Uterus (tissue), 3 donors: ENCODE measurements at regions not wholly inside any gene's neighbourhood (a gene's known extent, or its start where the extent isn't known, plus 50 kb on each side); places are given as distances from the start of the nearest gene placed in this dataset.
"Not testable (repeated sequence)": the region's sequence is repeated elsewhere in the genome, so short reads cannot be mapped to it uniquely, and the experiment has no call there.

ENCODE experiments used
- DNase-seq, 2 donors: peaks; one replicate each; pipeline ENCODE4 v3.0.0-alpha.2; 2019 to 2020
- H3K27ac ChIP-seq, 2 donors: fragments of 200-600 bp; sonication (generic); 1 replicate in 1 of 2; 2 replicates in 1 of 2; pipeline ENCODE4 v1.5.1; 2016 to 2018
- H3K27me3 ChIP-seq, 2 donors: fragments of 200-600 bp; sonication (generic); one replicate each; pipeline ENCODE4 v1.5.1; 2018 to 2019; ENCODE audit warnings: control low read depth in 1 of 2
- H3K36me3 ChIP-seq, 2 donors: fragments of 200-600 bp; sonication (generic); one replicate each; pipeline ENCODE4 v1.5.1; 2019; ENCODE audit warnings: control low read depth in 1 of 2
- H3K4me1 ChIP-seq, 2 donors: fragments of 200-600 bp; sonication (generic); one replicate each; pipeline ENCODE4 v1.5.1; 2018 to 2019; ENCODE audit warnings: control low read depth in 1 of 2
- H3K4me3 ChIP-seq, 2 donors: fragments of 200-600 bp; sonication (generic); 1 replicate in 1 of 2; 2 replicates in 1 of 2; pipeline ENCODE4 v1.5.1; 2018 to 2019; ENCODE audit warnings: mild to moderate bottlenecking in 1 of 2
- H3K9me3 ChIP-seq, 2 donors: fragments of 200-600 bp; sonication (generic); one replicate each; pipeline ENCODE4 v1.5.1; 2019; ENCODE audit warnings: control low read depth in 1 of 2
- CTCF ChIP-seq, 4 experiments: fragments of 200-600 bp in 2 of 4; fragments of 450-650 bp in 2 of 4; sonication (generic) in 2 of 4; IDR thresholded peaks; one replicate each; pipeline ENCODE4 v1.5.1; 2016 to 2019; ENCODE audit warnings: antibody characterized with exemption in 4 of 4, mild to moderate bottlenecking in 2 of 4, moderate library complexity in 1 of 4
- POLR2A ChIP-seq, 2 donors: fragments of 450-650 bp; IDR thresholded peaks; one replicate each; pipeline ENCODE4 v1.6.1; 2016; ENCODE audit warnings: antibody characterized with exemption in 2 of 2, mild to moderate bottlenecking in 1 of 2, moderate library complexity in 1 of 2
- intact Hi-C: fragments of 100-400 bp; cut with DNase I; formaldehyde crosslinking; loops from one replicate; pipeline ENCODE4 v1.15.1; 2023; ENCODE audit warnings: low total_unique reads
- donor health status: DM: yes; HTN: yes; CAD: no.

- no peak overlapping the region for H3K27ac ChIP-seq
- no peaks in the 10 kb centered on the region for H3K9me3 ChIP-seq
- no peak overlapping the region for H3K4me3 ChIP-seq
- no peaks in the 10 kb centered on the region for H3K36me3 ChIP-seq
- no peaks in the 10 kb centered on the region for H3K27me3 ChIP-seq
- TF ChIP-seq POLR2A (IDR thresholded peaks at IDR 0.05): no peak
- no peak for TF ChIP-seq CTCF (IDR thresholded peaks at IDR 0.05)
- no peak for DNase-seq
- no peaks in the 10 kb centered on the region for H3K4me1 ChIP-seq
- intact Hi-C loops: no loop called here
Observed at GRCh38 chr4:24208691-24209090, 318.8 kb upstream of the PPARGC1A start.

- intact Hi-C loops, H3K27ac ChIP-seq, H3K4me3 ChIP-seq, H3K4me1 ChIP-seq, H3K27me3 ChIP-seq, H3K9me3 ChIP-seq, H3K36me3 ChIP-seq, DNase-seq: not testable (repeated sequence)
Observed at GRCh38 chr4:24204708-24205107, 314.9 kb upstream of the PPARGC1A start.

- no peaks in the 10 kb centered on the region for H3K4me1 ChIP-seq
- TF ChIP-seq CTCF (IDR thresholded peaks at IDR 0.05) (no peak), POLR2A (IDR thresholded peaks at IDR 0.05) (no peak)
- no peak for DNase-seq
- no peaks in the 10 kb centered on the region for H3K36me3 ChIP-seq
- no peaks in the 10 kb centered on the region for H3K27me3 ChIP-seq
- H3K9me3 ChIP-seq: no peaks in the 10 kb centered on the region
- H3K27ac ChIP-seq: no peak overlapping the region
- no peak overlapping the region for H3K4me3 ChIP-seq
- intact Hi-C loops: no loop called here
Observed at GRCh38 chr4:24203926-24204325, 314.1 kb upstream of the PPARGC1A start.

GRCh38 chr4:24202579-24202978, 312.7 kb upstream of the PPARGC1A start:
- intact Hi-C loops: no loop called here
- Histone ChIP-seq H3K27me3 (no peaks in the 10 kb centered on the region), H3K9me3 (no peaks in the 10 kb centered on the region), H3K27ac (no peak overlapping the region), H3K4me1 (no peaks in the 10 kb centered on the region), H3K36me3 (no peaks in the 10 kb centered on the region), H3K4me3 (no peak overlapping the region)
- DNase-seq: no peak
- no peak for TF ChIP-seq CTCF (IDR thresholded peaks at IDR 0.05)
- TF ChIP-seq POLR2A (IDR thresholded peaks at IDR 0.05): no peak

GRCh38 chr4:24197955-24198354, 308.1 kb upstream of the PPARGC1A start:
- no peaks in the 10 kb centered on the region for H3K4me1 ChIP-seq
- H3K36me3 ChIP-seq: no peaks in the 10 kb centered on the region
- H3K4me3 ChIP-seq: no peak overlapping the region
- no peak for DNase-seq
- H3K9me3 ChIP-seq: no peaks in the 10 kb centered on the region
- TF ChIP-seq POLR2A (IDR thresholded peaks at IDR 0.05) (no peak), CTCF (IDR thresholded peaks at IDR 0.05) (no peak)
- no peak overlapping the region for H3K27ac ChIP-seq
- H3K27me3 ChIP-seq: no peaks in the 10 kb centered on the region
- intact Hi-C loops: no loop called here

- Histone ChIP-seq H3K4me1 (no peaks in the 10 kb centered on the region), H3K27me3 (no peaks in the 10 kb centered on the region), H3K36me3 (no peaks in the 10 kb centered on the region), H3K27ac (no peak overlapping the region), H3K4me3 (no peak overlapping the region), H3K9me3 (no peaks in the 10 kb centered on the region)
- no peak for DNase-seq
- intact Hi-C loops: no loop called here
- TF ChIP-seq POLR2A (IDR thresholded peaks at IDR 0.05) (no peak), CTCF (IDR thresholded peaks at IDR 0.05) (no peak)
Observed at GRCh38 chr4:24196785-24197184, 306.9 kb upstream of the PPARGC1A start.
